Right lobe of liver (tissue), 4 donors: ENCODE measurements at regions not wholly inside any gene's neighbourhood (a gene's known extent, or its start where the extent isn't known, plus 50 kb on each side); places are given as distances from the start of the nearest gene placed in this dataset.

Source experiments
- CTCF ChIP-seq, 4 donors: fragments of 200-600 bp in 3 of 4; fragments of 450-650 bp in 1 of 4; IDR thresholded peaks; one replicate each; pipeline versions ENCODE4 v1.5.1 to v1.8.0; 2016 to 2022; ENCODE audit warnings: antibody characterized with exemption in 4 of 4, mild to moderate bottlenecking in 2 of 4
- POLR2A ChIP-seq: fragments of 450-650 bp; IDR thresholded peaks from one replicate; pipeline ENCODE4 v1.6.1; 2017; ENCODE audit warnings: antibody characterized with exemption, mild to moderate bottlenecking
- donor health status: DM: no; HTN: no; CAD: no.
- donor health status: DM: no; HTN: no; CAD: no.
- donor health status: DM: no; HTN: yes; CAD: no.

- TF ChIP-seq CTCF (IDR thresholded peaks at IDR 0.05): no peak
- TF ChIP-seq POLR2A: no peak
These were observed 487.8 kb downstream of the PCDH17 start for GRCh38 chr13:58119351-58119750.
